HCT116 (cell line): ENCODE measurements at regions not wholly inside any gene's neighbourhood (a gene's known extent, or its start where the extent isn't known, plus 50 kb on each side); places are given as distances from the start of the nearest gene placed in this dataset.

Source experiments
- ATAC-seq: fragments of 200-7000 bp; cut with Tn5 transposase; 2 replicates; pipeline ENCODE4 v1.9.1; 2020; ENCODE audit warnings: mild to moderate bottlenecking, moderate library complexity
- BruUV-seq: library from RNA; stranded (reverse); fragments of 400-500 nt; replicated peaks from 2 replicates; lab custom pipeline; 2021; lab: Mats Ljungman, UMichigan
- CTCF ChIA-PET: fragments of 300-600 bp; sonication (Branson Sonifier 250); formaldehyde crosslinking; loops from one replicate; lab custom pipeline; 2021; ENCODE audit warnings: antibody characterized with exemption; lab: Charles Lee
- POLR2A ChIA-PET: fragments of 300-600, 350-600 bp; sonication (Branson Sonifier 250); formaldehyde crosslinking; loops from one replicate; lab custom pipeline; 2021; ENCODE audit warnings: antibody characterized with exemption; lab: Charles Lee
- RAD21 ChIA-PET, 2 experiments: fragments of 300-600 bp; sonication (Branson Sonifier 250); formaldehyde crosslinking; loops; one replicate each; lab custom pipeline; 2023; ENCODE audit warnings: low total read pairs in 2 of 2; ENCODE audit not compliant: uncharacterized antibody in 2 of 2, unreplicated experiment in 2 of 2, low non-redundant PET in 1 of 2; lab: Charles Lee
- DNase-seq: peaks from one replicate; pipeline ENCODE4 v3.0.0-alpha.2; 2010; ENCODE audit warnings: low read depth, low spot score
- H2AFZ ChIP-seq: fragments of 200-600 bp; shearing (Covaris generic), sonication (generic); 2 replicates; pipeline ENCODE4 v1.6.1; 2017; ENCODE audit warnings: low read depth, mixed run types, mixed read lengths, antibody characterized with exemption, low read length; ENCODE audit not compliant: poor library complexity, severe bottlenecking
- H3K27ac ChIP-seq: 2 replicates; pipeline ENCODE4 v1.5.1; 2012; ENCODE audit warnings: low read depth, low read length
- H3K27me3 ChIP-seq: fragments of 200-600 bp; sonication (generic); 2 replicates; pipeline ENCODE4 v1.6.1; 2016; ENCODE audit warnings: mixed run types, low read length, mixed read lengths; ENCODE audit not compliant: insufficient read depth
- H3K36me3 ChIP-seq, 2 experiments: fragments of 200-500 bp in 1 of 2; fragments of 200-600 bp in 1 of 2; sonication (Bioruptor generic) in 1 of 2; sonication (generic) in 1 of 2; 2 replicates each; pipeline versions ENCODE4 v1.5.1 to v1.6.1; 2014 to 2016; ENCODE audit warnings: low read length in 2 of 2, inconsistent platforms in 1 of 2, mixed read lengths in 1 of 2, mixed run types in 1 of 2; ENCODE audit not compliant: insufficient read depth in 2 of 2, control insufficient read depth in 1 of 2
- H3K4me1 ChIP-seq, 2 experiments: fragments of 200-600 bp in 1 of 2; sonication (generic) in 1 of 2; 2 replicates each; pipeline versions ENCODE4 v1.5.1 to v1.6.1; 2012 to 2017; ENCODE audit warnings: low read length in 2 of 2, inconsistent platforms in 1 of 2, mild to moderate bottlenecking in 1 of 2, mixed read lengths in 1 of 2, mixed run types in 1 of 2, moderate library complexity in 1 of 2; ENCODE audit not compliant: insufficient read depth in 2 of 2, control insufficient read depth in 1 of 2
- H3K4me2 ChIP-seq: fragments of 200-600 bp; sonication (generic); 2 replicates; pipeline ENCODE4 v1.6.1; 2017; ENCODE audit warnings: mixed run types, low read length, mixed read lengths
- H3K4me3 ChIP-seq, 2 experiments: fragments of 200-600 bp in 1 of 2; sonication (generic) in 1 of 2; replicated peaks in 1 of 2; 2 replicates each; pipeline ENCODE4 v1.5.1; 2011 to 2016; ENCODE audit warnings: low read length in 2 of 2, control low read depth in 1 of 2, low read depth in 1 of 2, mild to moderate bottlenecking in 1 of 2, mixed read lengths in 1 of 2, mixed run types in 1 of 2
- H3K79me2 ChIP-seq: fragments of 200-600 bp; sonication (generic); 2 replicates; pipeline ENCODE4 v1.6.1; 2017; ENCODE audit warnings: mild to moderate bottlenecking, mixed run types, low read length, moderate library complexity, mixed read lengths; ENCODE audit not compliant: insufficient read depth
- H3K9ac ChIP-seq: fragments of 200-600 bp; sonication (generic); 2 replicates; pipeline ENCODE4 v1.6.1; 2016; ENCODE audit warnings: low read length, mixed read lengths
- H3K9me2 ChIP-seq: fragments of 200-600 bp; sonication (generic), shearing (Covaris generic); 2 replicates; pipeline ENCODE4 v1.6.1; 2017; ENCODE audit warnings: mixed run types, mild to moderate bottlenecking, moderate library complexity; ENCODE audit not compliant: insufficient read depth
- H3K9me3 ChIP-seq, 2 experiments: fragments of 200-500 bp in 1 of 2; fragments of 200-600 bp in 1 of 2; sonication (Bioruptor generic) in 1 of 2; sonication (generic) in 1 of 2; 2 replicates each; pipeline ENCODE4 v1.6.1; 2014 to 2017; ENCODE audit warnings: low read length in 2 of 2, mixed read lengths in 2 of 2, inconsistent platforms in 1 of 2, low read depth in 1 of 2, mild to moderate bottlenecking in 1 of 2, mixed run types in 1 of 2, moderate library complexity in 1 of 2; ENCODE audit not compliant: control insufficient read depth in 1 of 2, insufficient read depth in 1 of 2
- H4K20me1 ChIP-seq: fragments of 200-600 bp; sonication (generic), shearing (Covaris generic); 2 replicates; pipeline ENCODE4 v1.6.1; 2017; ENCODE audit warnings: mixed run types, mild to moderate bottlenecking, moderate library complexity; ENCODE audit not compliant: insufficient read depth
- EGR1 ChIP-seq: IDR thresholded peaks from 2 replicates; pipeline ENCODE4 v1.6.1; 2012; ENCODE audit warnings: low read depth
- EZH2 ChIP-seq: fragments of 200-600 bp; sonication (generic); IDR thresholded peaks from 2 replicates; pipeline ENCODE4 v1.6.1; 2017; ENCODE audit warnings: antibody characterized with exemption, mixed run types
- FOSL1 ChIP-seq: IDR thresholded peaks from 2 replicates; pipeline ENCODE4 v1.6.1; 2012; ENCODE audit warnings: low read depth
- POLR2A ChIP-seq: IDR thresholded peaks from 2 replicates; pipeline ENCODE4 v1.7.0; 2011; ENCODE audit warnings: borderline replicate concordance; ENCODE audit not compliant: insufficient read depth, insufficient read length; ENCODE audit errors: extremely low read depth
- RAD21 ChIP-seq: IDR thresholded peaks from 2 replicates; pipeline ENCODE4 v1.6.1; 2012; ENCODE audit warnings: low read depth, mild to moderate bottlenecking
- SP1 ChIP-seq: IDR thresholded peaks from 2 replicates; pipeline ENCODE4 v1.6.1; 2012; ENCODE audit warnings: low read depth
- intact Hi-C: fragments of 100-400 bp; cut with micrococcal nuclease; formaldehyde crosslinking; loops from 2 replicates; pipeline ENCODE4 v1.10.0; 2022
- TF ChIP-seq, protein P1 (sequence below), 3 experiments: fragments of 200-600 bp in 1 of 3; sonication (generic) in 1 of 3; IDR thresholded peaks in 2 of 3; conservative IDR thresholded peaks in 1 of 3; 2 replicates each; pipeline ENCODE4 v1.5.1; 2012 to 2017; ENCODE audit warnings: low read depth in 2 of 3, low read length in 2 of 3, antibody characterized with exemption in 1 of 3, borderline replicate concordance in 1 of 3, control low read depth in 1 of 3, mild to moderate bottlenecking in 1 of 3, mixed read lengths in 1 of 3, mixed run types in 1 of 3, moderate library complexity in 1 of 3; ENCODE audit not compliant: insufficient read depth in 1 of 3
- TF ChIP-seq, protein P2 (sequence below): IDR thresholded peaks from 2 replicates; pipeline ENCODE4 v1.6.1; 2011; ENCODE audit warnings: mild to moderate bottlenecking, low read length, moderate library complexity; ENCODE audit not compliant: insufficient replicate concordance; ENCODE audit errors: extremely low read depth

DNA sequence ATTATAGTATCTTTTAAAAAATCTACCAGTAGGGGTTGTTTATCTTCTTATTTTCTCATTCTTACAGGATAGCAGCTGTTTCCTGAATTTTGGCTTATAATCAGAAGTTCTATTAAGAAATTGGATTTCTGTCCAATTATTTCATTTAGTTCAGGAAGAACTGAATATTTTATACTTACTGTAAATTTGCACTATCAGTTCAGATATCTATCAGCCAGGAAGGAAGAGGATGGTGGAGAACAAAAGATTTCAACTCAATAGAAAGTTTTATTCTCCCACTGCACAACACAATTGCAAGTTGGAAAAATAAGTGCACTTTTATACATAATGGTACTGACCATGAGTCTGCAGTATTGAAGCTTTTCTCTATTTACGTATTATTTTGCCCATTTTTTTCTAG lies 400.9 kb downstream of the PLOD2 start:
- H3K27ac ChIP-seq = no peak overlapping the region
- RAD21 ChIA-PET = no interaction called here
- H3K36me3 ChIP-seq = no peaks in the 10 kb centered on the region
- BruUV-seq = no TSS peak
- no peaks in the 10 kb centered on the region for H3K79me2 ChIP-seq
- no peak overlapping the region for H3K4me3 ChIP-seq
- intact Hi-C loops = loop anchor here (10.0 kb wide), 1 partner anchor 1785 kb away; the partner anchor contains the start of gene DIPK2A
- H3K4me1 ChIP-seq = no peaks in the 10 kb centered on the region
- CTCF ChIA-PET = interaction anchor here (1.6 kb wide), 1 partner anchor 8 kb away, joined by 5 read pairs; no protein-coding TSS in a partner anchor
- ATAC-seq (no peak), DNase-seq (no peak)
- TF ChIP-seq SP1 = no peak
- no peak for TF ChIP-seq EZH2
- TF ChIP-seq RAD21 = no peak
- no peak for TF ChIP-seq FOSL1
- TF ChIP-seq, protein P1, sequence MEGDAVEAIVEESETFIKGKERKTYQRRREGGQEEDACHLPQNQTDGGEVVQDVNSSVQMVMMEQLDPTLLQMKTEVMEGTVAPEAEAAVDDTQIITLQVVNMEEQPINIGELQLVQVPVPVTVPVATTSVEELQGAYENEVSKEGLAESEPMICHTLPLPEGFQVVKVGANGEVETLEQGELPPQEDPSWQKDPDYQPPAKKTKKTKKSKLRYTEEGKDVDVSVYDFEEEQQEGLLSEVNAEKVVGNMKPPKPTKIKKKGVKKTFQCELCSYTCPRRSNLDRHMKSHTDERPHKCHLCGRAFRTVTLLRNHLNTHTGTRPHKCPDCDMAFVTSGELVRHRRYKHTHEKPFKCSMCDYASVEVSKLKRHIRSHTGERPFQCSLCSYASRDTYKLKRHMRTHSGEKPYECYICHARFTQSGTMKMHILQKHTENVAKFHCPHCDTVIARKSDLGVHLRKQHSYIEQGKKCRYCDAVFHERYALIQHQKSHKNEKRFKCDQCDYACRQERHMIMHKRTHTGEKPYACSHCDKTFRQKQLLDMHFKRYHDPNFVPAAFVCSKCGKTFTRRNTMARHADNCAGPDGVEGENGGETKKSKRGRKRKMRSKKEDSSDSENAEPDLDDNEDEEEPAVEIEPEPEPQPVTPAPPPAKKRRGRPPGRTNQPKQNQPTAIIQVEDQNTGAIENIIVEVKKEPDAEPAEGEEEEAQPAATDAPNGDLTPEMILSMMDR (IDR thresholded peaks at IDR 0.05 in 2 of 3, conservative IDR thresholded peaks at IDR 0.05 in 1 of 3; ENCODE audit: borderline replicate concordance in 1 of 3, insufficient read depth in 1 of 3, low read depth in 2 of 3, low read length in 2 of 3) = no peak
- TF ChIP-seq, protein P2, sequence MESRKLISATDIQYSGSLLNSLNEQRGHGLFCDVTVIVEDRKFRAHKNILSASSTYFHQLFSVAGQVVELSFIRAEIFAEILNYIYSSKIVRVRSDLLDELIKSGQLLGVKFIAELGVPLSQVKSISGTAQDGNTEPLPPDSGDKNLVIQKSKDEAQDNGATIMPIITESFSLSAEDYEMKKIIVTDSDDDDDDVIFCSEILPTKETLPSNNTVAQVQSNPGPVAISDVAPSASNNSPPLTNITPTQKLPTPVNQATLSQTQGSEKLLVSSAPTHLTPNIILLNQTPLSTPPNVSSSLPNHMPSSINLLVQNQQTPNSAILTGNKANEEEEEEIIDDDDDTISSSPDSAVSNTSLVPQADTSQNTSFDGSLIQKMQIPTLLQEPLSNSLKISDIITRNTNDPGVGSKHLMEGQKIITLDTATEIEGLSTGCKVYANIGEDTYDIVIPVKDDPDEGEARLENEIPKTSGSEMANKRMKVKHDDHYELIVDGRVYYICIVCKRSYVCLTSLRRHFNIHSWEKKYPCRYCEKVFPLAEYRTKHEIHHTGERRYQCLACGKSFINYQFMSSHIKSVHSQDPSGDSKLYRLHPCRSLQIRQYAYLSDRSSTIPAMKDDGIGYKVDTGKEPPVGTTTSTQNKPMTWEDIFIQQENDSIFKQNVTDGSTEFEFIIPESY = no peak
- no peak for TF ChIP-seq EGR1
- TF ChIP-seq POLR2A = no peak
- no peaks in the 10 kb centered on the region for H3K27me3 ChIP-seq
- no peaks in the 10 kb centered on the region for H4K20me1 ChIP-seq
- H2AFZ ChIP-seq = no peak overlapping the region
- no peaks in the 10 kb centered on the region for H3K9me3 ChIP-seq
- POLR2A ChIA-PET = no interaction called here
- H3K4me2 ChIP-seq = no peak overlapping the region
- H3K9me2 ChIP-seq = no peaks in the 10 kb centered on the region
- H3K9ac ChIP-seq = no peak overlapping the region
